Loucy (cell line): ENCODE measurements at regions not wholly inside any gene's neighbourhood (a gene's known extent, or its start where the extent isn't known, plus 50 kb on each side); places are given as distances from the start of the nearest gene placed in this dataset.
"Not testable (repeated sequence)": the region's sequence is repeated elsewhere in the genome, so short reads cannot be mapped to it uniquely, and the experiment has no call there.

ENCODE experiments used
- H2AFZ ChIP-seq: fragments of 200-600 bp; sonication (generic); 2 replicates; pipeline ENCODE4 v1.6.0; 2016; ENCODE audit warnings: antibody characterized with exemption, mild to moderate bottlenecking, low read length, moderate library complexity
- H3F3A ChIP-seq: fragments of 200-600 bp; 2 replicates; pipeline ENCODE4 v1.6.0; 2016; ENCODE audit warnings: antibody characterized with exemption, low read depth, mild to moderate bottlenecking
- H3K27me3 ChIP-seq: fragments of 200-600 bp; sonication (generic); 2 replicates; pipeline ENCODE4 v1.6.1; 2014; ENCODE audit warnings: low read length, mild to moderate bottlenecking; ENCODE audit not compliant: insufficient read depth, poor library complexity, severe bottlenecking
- H3K36me3 ChIP-seq: fragments of 200-600 bp; sonication (generic); 2 replicates; pipeline ENCODE4 v1.6.1; 2016; ENCODE audit warnings: low read length; ENCODE audit not compliant: insufficient read depth
- H3K4me1 ChIP-seq: fragments of 200-600 bp; sonication (generic); 2 replicates; pipeline ENCODE4 v1.5.1; 2014; ENCODE audit warnings: low read length, mild to moderate bottlenecking; ENCODE audit not compliant: insufficient read depth, poor library complexity, severe bottlenecking
- H3K4me2 ChIP-seq: fragments of 200-600 bp; sonication (generic); 2 replicates; pipeline ENCODE4 v1.6.0; 2014; ENCODE audit warnings: antibody characterized with exemption, low read length, low read depth, mild to moderate bottlenecking; ENCODE audit not compliant: poor library complexity, severe bottlenecking
- H3K4me3 ChIP-seq: fragments of 200-600 bp; sonication (generic); 2 replicates; pipeline ENCODE4 v1.5.1; 2014; ENCODE audit warnings: low read length, mild to moderate bottlenecking, mixed read lengths; ENCODE audit not compliant: poor library complexity, severe bottlenecking
- H3K79me2 ChIP-seq: fragments of 200-600 bp; sonication (generic); 2 replicates; pipeline ENCODE4 v1.6.1; 2014; ENCODE audit warnings: low read length; ENCODE audit not compliant: insufficient read depth
- H3K9ac ChIP-seq: fragments of 200-600 bp; sonication (generic); 2 replicates; pipeline ENCODE4 v1.6.0; 2014; ENCODE audit warnings: mild to moderate bottlenecking, low read depth, low read length, moderate library complexity; ENCODE audit not compliant: poor library complexity, severe bottlenecking
- H3K9me2 ChIP-seq: fragments of 200-600 bp; sonication (generic); replicated peaks from 2 replicates; pipeline ENCODE4 v1.6.1; 2016; ENCODE audit warnings: low read depth, low read length, mixed read lengths
- H3K9me3 ChIP-seq: fragments of 200-600 bp; sonication (generic); 2 replicates; pipeline ENCODE4 v1.6.1; 2014; ENCODE audit warnings: mild to moderate bottlenecking, antibody characterized with exemption, low read length, low read depth; ENCODE audit not compliant: insufficient read depth
- H4K20me1 ChIP-seq: fragments of 200-600 bp; sonication (generic); 2 replicates; pipeline ENCODE4 v1.6.0; 2014; ENCODE audit warnings: antibody characterized with exemption, low read length, mild to moderate bottlenecking; ENCODE audit not compliant: insufficient read depth, poor library complexity, severe bottlenecking
- CTCF ChIP-seq: fragments of 200-600 bp; sonication (generic); conservative IDR thresholded peaks from 2 replicates; pipeline ENCODE4 v1.5.1; 2014; ENCODE audit warnings: mild to moderate bottlenecking, antibody characterized with exemption, low read length
- EZH2phosphoT487 ChIP-seq: fragments of 200-600 bp; IDR thresholded peaks from 2 replicates; pipeline ENCODE4 v1.6.1; 2018; ENCODE audit warnings: antibody characterized with exemption, mild to moderate bottlenecking, moderate library complexity, borderline replicate concordance

- no peaks in the 10 kb centered on the region for H3K9me3 ChIP-seq
- no peaks in the 10 kb centered on the region for H4K20me1 ChIP-seq
- no peaks in the 10 kb centered on the region for H3K4me1 ChIP-seq
- H3K4me3 ChIP-seq = no peak overlapping the region
- H2AFZ ChIP-seq = no peak overlapping the region
- H3F3A ChIP-seq = no peaks in the 10 kb centered on the region
- no peaks in the 10 kb centered on the region for H3K79me2 ChIP-seq
- H3K9me2 ChIP-seq = no peaks in the 10 kb centered on the region
- H3K4me2 ChIP-seq = no peak overlapping the region
- no peak overlapping the region for H3K9ac ChIP-seq
- H3K27me3 ChIP-seq = no peaks in the 10 kb centered on the region
- TF ChIP-seq EZH2phosphoT487 = no peak
- no peak for TF ChIP-seq CTCF
- no peaks in the 10 kb centered on the region for H3K36me3 ChIP-seq
Observed at GRCh38 chr5:18397891-18398290, 763.6 kb downstream of the TAF11L14 start.

GRCh38 chr5:18399461-18400327 lies 765.4 kb downstream of the TAF11L14 start:
- not testable (repeated sequence) for H3K27me3 ChIP-seq, H2AFZ ChIP-seq, H3K36me3 ChIP-seq, H3K79me2 ChIP-seq, H3K4me3 ChIP-seq, H3K4me2 ChIP-seq, H3K9me3 ChIP-seq, H3K9ac ChIP-seq, H4K20me1 ChIP-seq, H3F3A ChIP-seq, H3K9me2 ChIP-seq, H3K4me1 ChIP-seq

- Histone ChIP-seq H3K4me3 (no peak overlapping the region), H3K79me2 (no peaks in the 10 kb centered on the region), H3K4me1 (no peaks in the 10 kb centered on the region), H3K27me3 (no peaks in the 10 kb centered on the region), H3K9ac (no peak overlapping the region), H3K9me2 (no peaks in the 10 kb centered on the region), H3K9me3 (no peaks in the 10 kb centered on the region), H3K36me3 (no peaks in the 10 kb centered on the region), H3F3A (no peaks in the 10 kb centered on the region), H2AFZ (no peak overlapping the region), H4K20me1 (no peaks in the 10 kb centered on the region), H3K4me2 (no peak overlapping the region)
- TF ChIP-seq EZH2phosphoT487 (no peak), CTCF (no peak)
Observed at GRCh38 chr5:18403141-18403540, 768.9 kb downstream of the TAF11L14 start.

GRCh38 chr5:18403941-18404438 lies 769.7 kb downstream of the TAF11L14 start:
- TF ChIP-seq CTCF (no peak), EZH2phosphoT487 (no peak)
- no peaks in the 10 kb centered on the region for H3K9me3 ChIP-seq
- no peaks in the 10 kb centered on the region for H3K36me3 ChIP-seq
- H3K9me2 ChIP-seq = no peaks in the 10 kb centered on the region
- no peaks in the 10 kb centered on the region for H3K79me2 ChIP-seq
- H4K20me1 ChIP-seq = no peaks in the 10 kb centered on the region
- H3K4me3 ChIP-seq = no peak overlapping the region
- H3K9ac ChIP-seq = no peak overlapping the region
- H3K4me1 ChIP-seq = no peaks in the 10 kb centered on the region
- no peaks in the 10 kb centered on the region for H3F3A ChIP-seq
- no peaks in the 10 kb centered on the region for H3K27me3 ChIP-seq
- H3K4me2 ChIP-seq = no peak overlapping the region
- no peak overlapping the region for H2AFZ ChIP-seq
